ENCODE measurements at regions not wholly inside any gene's neighbourhood (a gene's known extent, or its start where the extent isn't known, plus 50 kb on each side); places are given as distances from the start of the nearest gene placed in this dataset.

- no peak for TF ChIP-seq CTCF (IDR thresholded peaks at IDR 0.05; ENCODE audit: extremely low read depth, insufficient read depth, missing control alignments)
- in situ Hi-C loops (cut with MboI; ENCODE audit: low pct_unique_long_range_greater_than_20kb, low sequenced_read_pairs, unreplicated experiment): no loop called here
- DNase-seq (ENCODE audit: low spot score): no peak
Observed at GRCh38 chr20:48308882-48309281, 518.9 kb downstream of the PREX1 start.

- no peak for TF ChIP-seq CTCF (IDR thresholded peaks at IDR 0.05; ENCODE audit: extremely low read depth, insufficient read depth, missing control alignments)
- no peak for DNase-seq (ENCODE audit: low spot score)
- in situ Hi-C loops (cut with MboI; ENCODE audit: low pct_unique_long_range_greater_than_20kb, low sequenced_read_pairs, unreplicated experiment): no loop called here
Observed at GRCh38 chr20:48308232-48308781, 519.5 kb downstream of the PREX1 start.

GRCh38 chr20:48307277-48307676, 520.5 kb downstream of the PREX1 start:
- TF ChIP-seq CTCF (IDR thresholded peaks at IDR 0.05; ENCODE audit: extremely low read depth, insufficient read depth, missing control alignments): no peak
- no peak for DNase-seq (ENCODE audit: low spot score)
- in situ Hi-C loops (cut with MboI; ENCODE audit: low pct_unique_long_range_greater_than_20kb, low sequenced_read_pairs, unreplicated experiment): no loop called here

- in situ Hi-C loops (cut with MboI; ENCODE audit: low pct_unique_long_range_greater_than_20kb, low sequenced_read_pairs, unreplicated experiment): no loop called here
- DNase-seq (ENCODE audit: low spot score): no peak
- no peak for TF ChIP-seq CTCF (IDR thresholded peaks at IDR 0.05; ENCODE audit: extremely low read depth, insufficient read depth, missing control alignments)
Observed at GRCh38 chr20:48302844-48303542, 517.7 kb upstream of the SULF2 start.

GRCh38 chr20:48302149-48302548, 516.9 kb upstream of the SULF2 start:
- no peak for DNase-seq (ENCODE audit: low spot score)
- no peak for TF ChIP-seq CTCF (IDR thresholded peaks at IDR 0.05; ENCODE audit: extremely low read depth, insufficient read depth, missing control alignments)
- in situ Hi-C loops (cut with MboI; ENCODE audit: low pct_unique_long_range_greater_than_20kb, low sequenced_read_pairs, unreplicated experiment): no loop called here

GRCh38 chr20:48301189-48301588, 515.9 kb upstream of the SULF2 start:
- no peak for DNase-seq (ENCODE audit: low spot score)
- in situ Hi-C loops (cut with MboI; ENCODE audit: low pct_unique_long_range_greater_than_20kb, low sequenced_read_pairs, unreplicated experiment): no loop called here
- TF ChIP-seq CTCF (IDR thresholded peaks at IDR 0.05; ENCODE audit: extremely low read depth, insufficient read depth, missing control alignments): no peak
